Kasumi-1 (cell line): ENCODE measurements at regions not wholly inside any gene's neighbourhood (a gene's known extent, or its start where the extent isn't known, plus 50 kb on each side); places are given as distances from the start of the nearest gene placed in this dataset.
"Not testable (repeated sequence)": the region's sequence is repeated elsewhere in the genome, so short reads cannot be mapped to it uniquely, and the experiment has no call there.

ENCODE experiments used
- DNase-seq, 2 experiments: peaks; one replicate each; lab custom pipeline; 2025; lab: John Stamatoyannopoulos, UW

GRCh38 chr17:53058031-53058430 lies 764.7 kb upstream of the KIF2B start:
- DNase-seq: no peak

- no peak for DNase-seq
Observed at GRCh38 chr17:53046781-53047180, 775.9 kb upstream of the KIF2B start.

GRCh38 chr17:53039981-53040380 lies 782.7 kb upstream of the KIF2B start:
- DNase-seq: no peak

GRCh38 chr17:53033297-53033696 lies 789.4 kb upstream of the KIF2B start:
- DNase-seq: no peak

- DNase-seq: peak; percentile 47 to 69
Observed at GRCh38 chr17:53032861-53033271, 789.9 kb upstream of the KIF2B start.

- no peak for DNase-seq
Observed at GRCh38 chr17:53017227-53017626, 805.5 kb upstream of the KIF2B start.

GRCh38 chr17:53016085-53016484 lies 806.6 kb upstream of the KIF2B start:
- DNase-seq: no peak

GRCh38 chr17:53012364-53012763 lies 810.4 kb upstream of the KIF2B start:
- DNase-seq: no peak

- DNase-seq: no peak
Observed at GRCh38 chr17:53006006-53006405, 816.7 kb upstream of the KIF2B start.

GRCh38 chr17:53004902-53005301 lies 817.8 kb upstream of the KIF2B start:
- DNase-seq: no peak

GRCh38 chr17:52995881-52996280 lies 826.8 kb upstream of the KIF2B start:
- DNase-seq: no peak

- DNase-seq: no peak
Observed at GRCh38 chr17:52995147-52995546, 827.6 kb upstream of the KIF2B start.

GRCh38 chr17:52986056-52986662 lies 827.6 kb upstream of the CA10 start:
- DNase-seq: no peak

- no peak for DNase-seq
Observed at GRCh38 chr17:52982331-52982730, 823.8 kb upstream of the CA10 start.

GRCh38 chr17:52979921-52980320 lies 821.4 kb upstream of the CA10 start:
- no peak for DNase-seq

- DNase-seq: no peak
Observed at GRCh38 chr17:52965856-52966255, 807.3 kb upstream of the CA10 start.

GRCh38 chr17:52961751-52962150 lies 803.2 kb upstream of the CA10 start:
- not testable (repeated sequence) for DNase-seq

GRCh38 chr17:52957411-52957810 lies 798.9 kb upstream of the CA10 start:
- no peak for DNase-seq

- no peak for DNase-seq
Observed at GRCh38 chr17:52947418-52947817, 788.9 kb upstream of the CA10 start.

GRCh38 chr17:52938623-52939230 lies 780.2 kb upstream of the CA10 start:
- DNase-seq: no peak

GRCh38 chr17:52930581-52930980 lies 772.1 kb upstream of the CA10 start:
- no peak for DNase-seq

- no peak for DNase-seq
Observed at GRCh38 chr17:52930145-52930544, 771.6 kb upstream of the CA10 start.

GRCh38 chr17:52923658-52924057 lies 765.1 kb upstream of the CA10 start:
- no peak for DNase-seq

- DNase-seq: no peak
Observed at GRCh38 chr17:52899235-52899634, 740.7 kb upstream of the CA10 start.
